IgD-negative memory B cell (primary cell): ENCODE measurements at regions not wholly inside any gene's neighbourhood (a gene's known extent, or its start where the extent isn't known, plus 50 kb on each side); places are given as distances from the start of the nearest gene placed in this dataset.
"Not testable (repeated sequence)": the region's sequence is repeated elsewhere in the genome, so short reads cannot be mapped to it uniquely, and the experiment has no call there.

Experiments
- H3K27ac Mint-ChIP-seq, 3 donors: one replicate each; pipeline ENCODE4 v1.8.0; 2020 to 2022; ENCODE audit warnings: mild to moderate bottlenecking in 3 of 3, mixed read lengths in 3 of 3, moderate library complexity in 1 of 3
- H3K27me3 Mint-ChIP-seq: one replicate; pipeline ENCODE4 v1.8.0; 2021; ENCODE audit warnings: mixed read lengths
- H3K36me3 Mint-ChIP-seq: one replicate; pipeline ENCODE4 v1.8.0; 2020; ENCODE audit warnings: mild to moderate bottlenecking, mixed read lengths
- H3K4me1 Mint-ChIP-seq, 3 donors: one replicate each; pipeline ENCODE4 v1.8.0; 2020 to 2022; ENCODE audit warnings: mixed read lengths in 3 of 3, mild to moderate bottlenecking in 1 of 3
- H3K4me3 Mint-ChIP-seq, 4 donors: one replicate each; pipeline ENCODE4 v1.8.0; 2020 to 2022; ENCODE audit warnings: mild to moderate bottlenecking in 4 of 4, mixed read lengths in 4 of 4, moderate library complexity in 3 of 4
- H3K9me3 Mint-ChIP-seq, 3 donors: one replicate each; pipeline ENCODE4 v1.8.0; 2020 to 2021; ENCODE audit warnings: mixed read lengths in 3 of 3, mild to moderate bottlenecking in 1 of 3

DNA sequence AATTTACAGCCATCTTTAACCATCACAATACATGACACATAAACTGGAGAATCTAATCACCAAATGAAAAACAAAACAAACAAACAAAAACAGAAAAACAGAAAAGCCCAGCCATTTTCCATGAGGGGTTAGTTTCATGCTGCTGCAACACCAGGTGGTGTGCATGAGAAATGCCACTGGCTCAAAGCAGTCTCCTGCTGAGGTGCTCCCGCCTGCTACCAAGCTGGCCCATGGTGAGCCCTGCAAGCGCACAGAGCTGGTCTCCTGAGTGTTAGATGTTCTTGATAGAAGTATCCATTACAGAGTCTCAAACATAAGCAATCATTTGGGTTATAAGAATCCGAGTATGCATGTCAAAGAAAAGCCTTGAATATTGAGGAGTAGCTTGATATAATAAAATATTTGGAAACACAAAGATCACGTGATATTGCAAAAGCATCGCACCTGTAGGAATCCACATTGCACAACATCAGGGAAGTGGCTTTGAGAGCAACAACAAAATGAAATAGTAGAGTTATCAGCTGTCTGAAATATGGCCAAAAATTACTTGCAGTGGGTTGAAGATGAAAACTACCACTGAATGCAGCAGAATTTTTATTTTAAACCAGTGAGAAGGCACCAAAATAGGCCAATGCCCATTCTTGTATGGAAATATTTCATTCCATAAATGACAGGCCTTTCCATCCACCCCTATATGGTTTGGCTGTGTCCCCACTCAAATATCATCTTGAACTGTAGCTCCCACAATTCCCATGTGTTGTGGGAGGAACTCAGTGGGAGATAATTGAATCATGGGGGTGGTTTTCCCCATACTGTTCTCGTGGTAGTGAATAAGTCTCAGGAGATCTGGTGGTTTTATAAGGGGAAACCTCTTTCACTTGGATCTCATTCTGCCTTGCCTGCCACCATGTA, 194.8 kb downstream of the SYK start:
- no peak overlapping the region for H3K27ac Mint-ChIP-seq
- peaks cover 0 to 3% (median 1%) of the 10 kb centered on the region in 3 donors for H3K4me1 Mint-ChIP-seq
- no peaks in the 10 kb centered on the region for H3K27me3 Mint-ChIP-seq
- H3K36me3 Mint-ChIP-seq, result peaks cover 4% of the 10 kb centered on the region
- no peak overlapping the region for H3K4me3 Mint-ChIP-seq
- H3K9me3 Mint-ChIP-seq, result peaks cover 2 to 6% (median 2%) of the 10 kb centered on the region in 3 donors

GRCh38 chr9:90998573-90998972, 197.0 kb downstream of the SYK start:
- Mint-ChIP-seq H3K4me3 (peak overlapping the region in 1 of 4 donors; percentile 66), H3K27ac (no peak overlapping the region), H3K9me3 (peaks cover 0 to 6% (median 0%) of the 10 kb centered on the region in 3 donors), H3K27me3 (no peaks in the 10 kb centered on the region), H3K4me1 (peaks cover 0 to 3% (median 1%) of the 10 kb centered on the region in 3 donors), H3K36me3 (peaks cover 4% of the 10 kb centered on the region)

GRCh38 chr9:90999425-91000397, 198.1 kb downstream of the SYK start:
- Mint-ChIP-seq H3K27ac (no peak overlapping the region), H3K4me3 (no peak overlapping the region), H3K4me1 (peaks cover 0 to 3% (median 1%) of the 10 kb centered on the region in 3 donors), H3K27me3 (no peaks in the 10 kb centered on the region), H3K36me3 (peaks cover 3% of the 10 kb centered on the region), H3K9me3 (no peaks in the 10 kb centered on the region)

DNA sequence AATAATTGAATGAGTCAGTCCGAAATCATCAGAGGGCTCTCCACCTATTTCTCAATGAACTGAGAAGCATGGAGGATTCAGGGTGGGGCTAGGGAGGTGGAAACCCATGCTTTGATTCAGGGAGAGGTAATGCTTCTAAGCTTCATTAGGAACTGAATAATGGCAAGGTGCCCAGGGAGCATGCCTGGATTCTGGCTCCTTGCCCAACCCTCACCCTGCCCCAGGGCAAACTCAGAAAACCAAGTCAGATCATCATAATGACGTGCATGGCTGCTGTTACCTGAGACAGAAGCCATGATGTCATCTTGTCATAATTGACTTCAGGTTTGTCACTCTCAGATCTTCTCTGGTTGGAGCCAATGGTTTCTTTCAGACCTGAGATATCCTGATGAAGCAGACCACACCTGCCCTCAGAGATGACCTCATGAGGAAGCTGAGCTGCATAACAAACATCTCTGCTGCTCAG, 199.6 kb downstream of the SYK start:
- peaks cover 0 to 1% (median 0%) of the 10 kb centered on the region in 3 donors for H3K4me1 Mint-ChIP-seq
- H3K27me3 Mint-ChIP-seq, result no peaks in the 10 kb centered on the region
- no peak overlapping the region for H3K4me3 Mint-ChIP-seq
- no peak overlapping the region for H3K27ac Mint-ChIP-seq
- peaks cover 3% of the 10 kb centered on the region for H3K36me3 Mint-ChIP-seq
- H3K9me3 Mint-ChIP-seq, result no peaks in the 10 kb centered on the region

DNA sequence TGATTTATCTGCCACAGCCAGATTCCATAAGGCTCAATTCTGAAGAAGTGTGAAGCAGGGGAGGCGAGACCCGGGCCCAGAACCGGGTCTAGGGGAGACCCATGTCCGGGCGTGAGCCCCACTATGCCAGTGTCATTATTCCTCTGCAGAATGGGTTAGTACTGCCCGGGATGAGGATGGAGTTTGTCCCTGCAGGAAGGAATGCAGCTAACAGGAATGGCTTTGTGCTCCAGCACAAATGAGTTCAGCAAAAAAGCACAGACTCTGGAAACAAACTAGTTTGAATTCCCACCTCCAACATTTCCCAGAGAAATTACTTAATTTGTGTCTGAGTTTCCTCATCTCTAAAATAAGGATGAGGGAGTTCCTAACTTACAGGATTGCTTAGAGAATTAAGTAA, 202.9 kb downstream of the SYK start:
- no peak overlapping the region for H3K27ac Mint-ChIP-seq
- no peaks in the 10 kb centered on the region for H3K4me1 Mint-ChIP-seq
- H3K27me3 Mint-ChIP-seq, result no peaks in the 10 kb centered on the region
- no peak overlapping the region for H3K4me3 Mint-ChIP-seq
- no peaks in the 10 kb centered on the region for H3K36me3 Mint-ChIP-seq
- H3K9me3 Mint-ChIP-seq, result no peaks in the 10 kb centered on the region

GRCh38 chr9:91004992-91005391, 203.4 kb downstream of the SYK start:
- Mint-ChIP-seq H3K4me3 (no peak overlapping the region), H3K4me1 (peaks cover 0 to 1% (median 0%) of the 10 kb centered on the region in 3 donors), H3K27me3 (no peaks in the 10 kb centered on the region), H3K9me3 (no peaks in the 10 kb centered on the region), H3K27ac (no peak overlapping the region), H3K36me3 (peaks cover 3% of the 10 kb centered on the region)

DNA sequence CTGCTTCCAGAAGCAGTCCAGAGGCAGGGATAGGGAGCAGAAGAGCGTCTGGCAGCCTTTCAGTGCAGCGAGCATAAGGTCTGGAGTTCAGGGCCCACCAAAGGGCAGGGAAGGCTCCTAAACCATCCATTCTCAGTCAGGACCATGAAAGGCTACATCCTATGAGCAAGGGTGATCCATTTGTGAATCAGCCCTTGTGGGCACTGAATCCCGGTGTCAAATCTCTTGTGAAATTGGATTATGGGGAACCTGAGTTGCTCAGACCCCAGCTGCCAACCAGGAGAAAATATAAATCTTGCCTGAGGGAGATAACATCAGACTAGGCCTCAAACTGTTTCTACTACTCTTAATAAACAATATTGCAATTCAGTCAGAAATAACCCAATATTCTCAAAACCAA, 204.4 kb downstream of the SYK start:
- Mint-ChIP-seq H3K4me1 (peaks cover 0 to 1% (median 0%) of the 10 kb centered on the region in 3 donors), H3K9me3 (no peaks in the 10 kb centered on the region), H3K4me3 (no peak overlapping the region), H3K27ac (no peak overlapping the region), H3K27me3 (no peaks in the 10 kb centered on the region), H3K36me3 (peaks cover 3% of the 10 kb centered on the region)

- H3K9me3 Mint-ChIP-seq, result peaks cover 2 to 11% (median 9%) of the 10 kb centered on the region in 3 donors
- peaks cover 3% of the 10 kb centered on the region for H3K27me3 Mint-ChIP-seq
- peaks cover 8% of the 10 kb centered on the region for H3K36me3 Mint-ChIP-seq
- H3K27ac Mint-ChIP-seq, result no peak overlapping the region
- H3K4me3 Mint-ChIP-seq, result no peak overlapping the region
- peaks cover 0 to 1% (median 0%) of the 10 kb centered on the region in 3 donors for H3K4me1 Mint-ChIP-seq
These were observed 206.9 kb downstream of the SYK start for GRCh38 chr9:91008568-91008967.

DNA sequence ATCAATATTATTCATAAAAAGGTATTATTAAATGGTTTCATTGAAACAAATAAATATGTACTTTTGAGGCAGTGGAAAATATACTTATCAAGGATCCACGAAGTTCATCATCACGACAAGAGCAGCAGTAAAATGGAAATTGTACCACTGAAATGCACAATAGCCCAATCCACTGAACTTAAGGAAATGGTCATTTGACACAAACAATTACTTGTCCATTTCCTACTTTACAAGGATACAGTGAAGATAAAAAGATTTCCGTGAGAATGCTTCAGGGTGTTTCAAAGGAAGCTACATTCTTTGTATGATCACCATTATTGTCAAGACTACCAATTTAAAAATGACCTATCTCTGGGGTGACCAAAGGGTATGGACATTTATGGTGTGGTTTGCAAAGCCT, 210.3 kb downstream of the SYK start:
- Mint-ChIP-seq H3K27ac (no peak overlapping the region), H3K9me3 (peaks cover 2 to 11% (median 11%) of the 10 kb centered on the region in 3 donors), H3K36me3 (peaks cover 8% of the 10 kb centered on the region), H3K27me3 (peaks cover 7% of the 10 kb centered on the region), H3K4me1 (peaks cover 0 to 1% (median 0%) of the 10 kb centered on the region in 3 donors), H3K4me3 (no peak overlapping the region)

GRCh38 chr9:91012933-91013841, 211.6 kb downstream of the SYK start:
- Mint-ChIP-seq H3K4me3 (peak overlapping the region in 1 of 4 donors; percentile 6), H3K36me3 (peaks cover 9% of the 10 kb centered on the region), H3K4me1 (peaks cover 0 to 1% (median 0%) of the 10 kb centered on the region in 3 donors), H3K27me3 (peaks cover 7% of the 10 kb centered on the region), H3K27ac (no peak overlapping the region), H3K9me3 (peaks cover 2 to 13% (median 11%) of the 10 kb centered on the region in 3 donors)

- peaks cover 7 to 21% (median 10%) of the 10 kb centered on the region in 3 donors for H3K9me3 Mint-ChIP-seq
- peaks cover 0 to 2% (median 0%) of the 10 kb centered on the region in 3 donors for H3K4me1 Mint-ChIP-seq
- peaks cover 18% of the 10 kb centered on the region for H3K36me3 Mint-ChIP-seq
- no peak overlapping the region for H3K27ac Mint-ChIP-seq
- H3K4me3 Mint-ChIP-seq, result no peak overlapping the region
- H3K27me3 Mint-ChIP-seq, result peaks cover 9% of the 10 kb centered on the region
These were observed 215.6 kb downstream of the SYK start for GRCh38 chr9:91017245-91017644.

DNA sequence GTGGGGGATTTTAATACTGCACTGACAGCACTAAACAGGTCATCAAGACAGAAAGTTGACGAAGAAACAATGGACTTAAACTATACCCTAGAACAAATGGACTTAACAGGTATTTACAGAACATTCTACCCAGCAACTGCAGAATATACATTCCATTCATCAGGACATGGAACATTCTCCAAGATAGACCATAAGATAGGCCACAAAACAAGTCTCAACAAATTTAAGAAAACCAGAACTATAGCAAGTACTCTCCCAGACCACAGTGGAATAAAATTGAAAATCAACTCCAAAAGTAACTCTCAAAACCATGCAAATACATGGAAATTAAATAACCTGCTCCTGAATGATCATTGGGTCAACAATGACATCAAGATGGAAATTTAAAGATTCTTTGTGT, 218.3 kb downstream of the SYK start:
- not testable (repeated sequence) for H3K4me3 Mint-ChIP-seq

GRCh38 chr9:91021656-91022055, 220.0 kb downstream of the SYK start:
- not testable (repeated sequence) for H3K4me3 Mint-ChIP-seq, H3K27me3 Mint-ChIP-seq, H3K27ac Mint-ChIP-seq, H3K4me1 Mint-ChIP-seq, H3K9me3 Mint-ChIP-seq
- H3K36me3 Mint-ChIP-seq, result peaks cover 18% of the 10 kb centered on the region

More for the DNA sequence above, 218.3 kb downstream of the SYK start:
- not testable (repeated sequence) for H3K27ac Mint-ChIP-seq, H3K9me3 Mint-ChIP-seq, H3K27me3 Mint-ChIP-seq, H3K4me1 Mint-ChIP-seq
- H3K36me3 Mint-ChIP-seq, result peaks cover 18% of the 10 kb centered on the region

DNA sequence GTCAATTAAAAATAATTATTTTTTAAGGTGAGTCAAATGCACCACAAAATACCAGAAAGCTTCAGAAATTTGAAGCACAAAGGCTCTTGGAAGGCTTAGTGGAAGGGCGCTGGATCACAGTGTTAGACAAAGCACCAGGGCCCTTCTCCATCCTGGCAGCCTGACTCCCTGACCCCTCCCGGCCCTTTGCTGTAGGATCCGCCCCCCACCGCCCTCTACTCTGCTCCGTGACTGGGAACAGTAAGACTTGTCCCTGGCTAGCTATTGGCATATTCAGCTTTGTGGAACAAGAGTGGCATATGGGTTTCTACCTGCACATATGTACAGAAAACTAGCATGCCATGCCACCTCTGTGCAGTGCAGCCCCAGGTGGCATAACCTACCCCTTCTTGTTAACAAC, 222.1 kb downstream of the SYK start:
- Mint-ChIP-seq H3K27me3 (peaks cover 6% of the 10 kb centered on the region), H3K27ac (no peak overlapping the region), H3K4me3 (no peak overlapping the region), H3K36me3 (peaks cover 15% of the 10 kb centered on the region), H3K4me1 (peaks cover 0 to 2% (median 0%) of the 10 kb centered on the region in 3 donors), H3K9me3 (peaks cover 0 to 7% (median 2%) of the 10 kb centered on the region in 3 donors)
